AG04450 (cell line): ENCODE measurements at regions not wholly inside any gene's neighbourhood (a gene's known extent, or its start where the extent isn't known, plus 50 kb on each side); places are given as distances from the start of the nearest gene placed in this dataset.

ENCODE experiments used
- CTCF ChIA-PET: fragments of 300-600, 350-600 bp; formaldehyde crosslinking; extraction: SDS; loops from one replicate; lab custom pipeline; 2022; ENCODE audit warnings: antibody characterized with exemption, inconsistent platforms; lab: Charles Lee
- POLR2A ChIA-PET: fragments of 350-600 bp; formaldehyde crosslinking; extraction: SDS; loops from one replicate; lab custom pipeline; 2021; ENCODE audit warnings: antibody characterized with exemption, inconsistent platforms; lab: Yijun Ruan, JAX
- DNase-seq: peaks from one replicate; pipeline ENCODE4 v3.0.0-alpha.2; 2011; ENCODE audit warnings: low read depth, low spot score
- H3K27ac ChIP-seq: one replicate; pipeline ENCODE4 v1.5.1; 2012; ENCODE audit warnings: low read depth, low read length, control low read depth
- H3K27me3 ChIP-seq: one replicate; pipeline ENCODE4 v1.6.0; 2012; ENCODE audit warnings: low read length; ENCODE audit not compliant: control insufficient read depth, insufficient read depth
- H3K4me3 ChIP-seq: 2 replicates; pipeline ENCODE4 v1.5.1; 2011; ENCODE audit warnings: mild to moderate bottlenecking, low read depth, low read length, control low read depth
- H3K9me3 ChIP-seq: 2 replicates; pipeline ENCODE4 v1.5.1; 2012; ENCODE audit warnings: low read length; ENCODE audit not compliant: control insufficient read depth, insufficient read depth
- TF ChIP-seq, protein P1 (sequence below): IDR thresholded peaks from 2 replicates; pipeline ENCODE4 v1.5.1; 2011; ENCODE audit warnings: low read depth, low read length, control low read depth, inconsistent platforms

DNA sequence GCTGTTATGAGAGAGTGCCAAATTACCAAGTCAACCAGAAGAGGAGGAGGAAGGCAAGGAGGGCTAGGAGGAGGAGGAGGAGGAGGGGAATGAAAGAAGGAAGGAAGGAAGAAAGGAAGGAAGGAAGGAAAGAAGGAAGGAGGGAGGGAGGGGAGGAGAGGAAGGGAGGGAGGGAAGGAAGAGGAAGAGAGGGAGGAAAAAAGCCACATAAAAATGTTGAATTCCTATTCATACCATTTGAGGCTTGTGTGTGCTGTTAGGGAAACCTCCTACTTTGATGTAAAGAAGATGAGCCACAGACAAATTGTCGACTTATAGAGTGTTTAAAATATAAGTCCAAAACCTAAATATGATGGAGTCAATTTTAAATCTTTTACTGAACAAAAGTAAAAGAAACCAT is 65.3 kb upstream of the MYLIP start:
- ChIA-PET CTCF (no interaction called here), POLR2A (no interaction called here)
- Histone ChIP-seq H3K27ac (no peak overlapping the region), H3K9me3 (no peaks in the 10 kb centered on the region), H3K4me3 (no peak overlapping the region), H3K27me3 (peaks cover 4% of the 10 kb centered on the region)
- TF ChIP-seq, protein P1, sequence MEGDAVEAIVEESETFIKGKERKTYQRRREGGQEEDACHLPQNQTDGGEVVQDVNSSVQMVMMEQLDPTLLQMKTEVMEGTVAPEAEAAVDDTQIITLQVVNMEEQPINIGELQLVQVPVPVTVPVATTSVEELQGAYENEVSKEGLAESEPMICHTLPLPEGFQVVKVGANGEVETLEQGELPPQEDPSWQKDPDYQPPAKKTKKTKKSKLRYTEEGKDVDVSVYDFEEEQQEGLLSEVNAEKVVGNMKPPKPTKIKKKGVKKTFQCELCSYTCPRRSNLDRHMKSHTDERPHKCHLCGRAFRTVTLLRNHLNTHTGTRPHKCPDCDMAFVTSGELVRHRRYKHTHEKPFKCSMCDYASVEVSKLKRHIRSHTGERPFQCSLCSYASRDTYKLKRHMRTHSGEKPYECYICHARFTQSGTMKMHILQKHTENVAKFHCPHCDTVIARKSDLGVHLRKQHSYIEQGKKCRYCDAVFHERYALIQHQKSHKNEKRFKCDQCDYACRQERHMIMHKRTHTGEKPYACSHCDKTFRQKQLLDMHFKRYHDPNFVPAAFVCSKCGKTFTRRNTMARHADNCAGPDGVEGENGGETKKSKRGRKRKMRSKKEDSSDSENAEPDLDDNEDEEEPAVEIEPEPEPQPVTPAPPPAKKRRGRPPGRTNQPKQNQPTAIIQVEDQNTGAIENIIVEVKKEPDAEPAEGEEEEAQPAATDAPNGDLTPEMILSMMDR: no peak
- no peak for DNase-seq

GRCh38 chr6:16061818-16062217 is 67.1 kb upstream of the MYLIP start:
- no peak for DNase-seq
- Histone ChIP-seq H3K27me3 (peaks cover 5% of the 10 kb centered on the region), H3K9me3 (no peaks in the 10 kb centered on the region), H3K27ac (no peak overlapping the region), H3K4me3 (no peak overlapping the region)
- ChIA-PET CTCF (no interaction called here), POLR2A (no interaction called here)
- TF ChIP-seq, protein P1: no peak

GRCh38 chr6:16060039-16060438 is 68.8 kb upstream of the MYLIP start:
- TF ChIP-seq, protein P1: no peak
- ChIA-PET POLR2A (no interaction called here), CTCF (no interaction called here)
- H3K9me3 ChIP-seq: no peaks in the 10 kb centered on the region
- H3K27ac ChIP-seq: no peak overlapping the region
- peaks cover 5% of the 10 kb centered on the region for H3K27me3 ChIP-seq
- DNase-seq: no peak
- no peak overlapping the region for H3K4me3 ChIP-seq

DNA sequence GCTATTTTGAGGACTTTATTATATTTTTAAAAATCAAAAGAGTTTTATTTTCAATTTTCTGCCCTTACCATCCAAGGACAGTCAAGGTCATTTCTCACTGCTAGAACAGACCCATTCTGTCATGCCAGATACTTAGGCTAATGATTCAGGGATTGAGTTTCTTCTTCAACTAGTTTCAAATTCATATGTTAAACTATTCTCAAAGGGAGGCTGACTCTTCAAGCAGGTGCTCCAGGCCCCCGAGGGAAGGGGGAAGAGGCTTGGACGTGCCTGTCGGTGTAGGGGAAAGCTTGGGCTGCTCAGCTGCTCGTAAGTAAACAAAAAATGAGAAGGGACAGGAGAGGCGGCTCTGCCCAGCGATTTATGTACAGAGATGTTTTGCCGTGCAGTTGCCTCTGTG is 69.4 kb upstream of the MYLIP start:
- DNase-seq: no peak
- TF ChIP-seq, protein P1: no peak
- H3K9me3 ChIP-seq: no peaks in the 10 kb centered on the region
- CTCF ChIA-PET: interaction anchor here (1.4 kb wide), 1 partner anchor 368 kb away, joined by 3 read pairs; no protein-coding TSS in a partner anchor
- H3K27ac ChIP-seq: no peak overlapping the region
- peaks cover 5% of the 10 kb centered on the region for H3K27me3 ChIP-seq
- POLR2A ChIA-PET: no interaction called here
- no peak overlapping the region for H3K4me3 ChIP-seq

DNA sequence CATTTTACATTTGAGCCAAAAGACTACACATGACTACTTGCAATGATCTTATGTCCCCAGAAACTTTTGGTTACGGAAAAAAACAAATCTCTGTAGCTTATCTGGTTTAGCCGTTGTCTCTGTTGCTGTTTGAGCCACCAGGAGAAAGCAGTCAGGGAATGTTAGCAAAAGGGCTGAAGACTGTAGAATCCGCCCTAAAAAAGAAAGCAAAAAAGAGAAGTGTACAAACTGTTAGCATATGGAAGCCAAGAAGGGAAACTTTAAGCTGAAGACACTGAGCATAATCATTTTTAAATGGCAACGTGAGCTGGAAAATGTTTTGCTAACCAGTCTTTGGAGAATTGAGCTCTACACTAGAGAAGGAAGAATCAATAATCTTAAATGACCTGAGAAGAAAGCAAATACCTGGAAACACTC is 69.9 kb upstream of the MYLIP start:
- Histone ChIP-seq H3K4me3 (no peak overlapping the region), H3K27me3 (peaks cover 5% of the 10 kb centered on the region), H3K9me3 (no peaks in the 10 kb centered on the region), H3K27ac (no peak overlapping the region)
- DNase-seq: no peak
- POLR2A ChIA-PET: interaction anchor here (0.6 kb wide), 1 partner anchor 80 kb away, joined by 5 read pairs; no protein-coding TSS in a partner anchor
- TF ChIP-seq, protein P1: no peak
- CTCF ChIA-PET: interaction anchor here (1.4 kb wide), 1 partner anchor 367 kb away, joined by 3 read pairs; no protein-coding TSS in a partner anchor
